ENCODE measurements at regions not wholly inside any gene's neighbourhood (a gene's known extent, or its start where the extent isn't known, plus 50 kb on each side); places are given as distances from the start of the nearest gene placed in this dataset.

DNA sequence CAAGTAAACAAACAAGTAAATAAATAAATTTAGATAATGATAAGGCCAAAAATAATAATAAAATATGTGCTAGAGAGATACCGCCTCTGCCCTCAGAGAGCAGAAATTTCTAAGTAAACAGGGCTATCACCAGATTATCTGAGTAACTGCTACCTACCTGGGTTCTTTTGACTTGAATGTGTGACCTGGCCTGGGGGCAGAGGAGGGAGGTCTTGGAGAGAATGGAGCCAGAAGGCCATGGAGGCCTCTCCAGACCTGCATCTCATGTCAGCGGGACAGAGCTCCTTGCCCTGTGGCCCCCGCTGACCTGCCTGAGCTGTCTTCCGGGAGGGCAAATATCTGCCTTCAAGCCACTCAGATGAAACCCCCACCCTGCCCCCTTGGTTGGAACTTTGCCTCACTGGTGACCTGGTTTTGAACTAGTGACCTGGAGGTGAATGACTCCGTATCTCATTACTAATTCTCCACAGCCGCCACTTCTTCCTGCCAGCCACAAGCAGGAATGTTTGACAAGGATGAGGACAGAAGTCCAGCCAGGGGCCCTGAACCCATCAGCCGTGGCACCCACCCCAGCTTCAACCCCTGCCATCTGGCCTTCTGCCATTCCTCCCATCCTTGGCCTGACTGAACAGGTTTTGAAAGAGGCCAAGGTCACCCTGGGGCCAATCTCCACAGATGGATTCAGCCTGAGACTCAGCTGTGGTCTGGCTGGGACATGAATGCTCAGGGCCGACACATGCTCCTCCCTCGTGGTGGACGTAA is 86.8 kb upstream of the PARP11 start:
- POLR2A ChIA-PET (ENCODE audit: unreplicated experiment): no interaction called here
- no peak for TF ChIP-seq EZH2 (IDR thresholded peaks at IDR 0.05; ENCODE audit: low read depth)
- TF ChIP-seq, protein P1, sequence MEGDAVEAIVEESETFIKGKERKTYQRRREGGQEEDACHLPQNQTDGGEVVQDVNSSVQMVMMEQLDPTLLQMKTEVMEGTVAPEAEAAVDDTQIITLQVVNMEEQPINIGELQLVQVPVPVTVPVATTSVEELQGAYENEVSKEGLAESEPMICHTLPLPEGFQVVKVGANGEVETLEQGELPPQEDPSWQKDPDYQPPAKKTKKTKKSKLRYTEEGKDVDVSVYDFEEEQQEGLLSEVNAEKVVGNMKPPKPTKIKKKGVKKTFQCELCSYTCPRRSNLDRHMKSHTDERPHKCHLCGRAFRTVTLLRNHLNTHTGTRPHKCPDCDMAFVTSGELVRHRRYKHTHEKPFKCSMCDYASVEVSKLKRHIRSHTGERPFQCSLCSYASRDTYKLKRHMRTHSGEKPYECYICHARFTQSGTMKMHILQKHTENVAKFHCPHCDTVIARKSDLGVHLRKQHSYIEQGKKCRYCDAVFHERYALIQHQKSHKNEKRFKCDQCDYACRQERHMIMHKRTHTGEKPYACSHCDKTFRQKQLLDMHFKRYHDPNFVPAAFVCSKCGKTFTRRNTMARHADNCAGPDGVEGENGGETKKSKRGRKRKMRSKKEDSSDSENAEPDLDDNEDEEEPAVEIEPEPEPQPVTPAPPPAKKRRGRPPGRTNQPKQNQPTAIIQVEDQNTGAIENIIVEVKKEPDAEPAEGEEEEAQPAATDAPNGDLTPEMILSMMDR (conservative IDR thresholded peaks at IDR 0.05): no peak

DNA sequence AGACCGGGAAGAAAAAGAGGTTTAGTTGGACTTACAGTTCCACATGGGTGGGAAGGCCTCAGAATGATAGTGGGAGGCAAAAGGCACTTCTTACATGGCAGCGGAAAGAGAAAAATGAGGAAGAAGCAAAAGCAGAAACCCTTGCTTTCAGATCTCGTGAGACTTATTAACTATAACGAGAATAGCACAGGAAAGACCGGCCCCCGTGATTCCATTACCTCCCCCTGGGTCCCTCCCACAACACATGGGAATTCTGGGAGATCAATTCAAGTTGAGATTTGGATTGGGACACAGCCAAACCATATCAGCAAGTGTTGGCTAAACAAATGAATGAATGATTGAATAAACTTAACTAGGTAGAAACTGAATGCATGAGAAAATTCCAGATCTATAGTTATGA is 85.3 kb upstream of the PARP11 start:
- ChIA-PET POLR2A (ENCODE audit: unreplicated experiment) (no interaction called here), CTCF (no interaction called here)
- no peaks in the 10 kb centered on the region for H3K79me2 ChIP-seq (ENCODE audit: low read depth)
- H3F3A ChIP-seq (ENCODE audit: insufficient read depth, low read depth): no peaks in the 10 kb centered on the region
- no peak overlapping the region for H3K4me2 ChIP-seq
- no peak for DNase-seq
- H3K9me3 ChIP-seq (ENCODE audit: insufficient read depth, low read depth): no peaks in the 10 kb centered on the region
- no peaks in the 10 kb centered on the region for H3K36me3 ChIP-seq (ENCODE audit: low read depth)
- peaks cover 90% of the 10 kb centered on the region for H3K27me3 ChIP-seq (ENCODE audit: insufficient read depth, low read depth)
- H3K4me1 ChIP-seq (replicated peaks; ENCODE audit: insufficient read depth): no peaks in the 10 kb centered on the region
- 0 out of 2 replicates have a peak, but pooled peaks cover 2% of the 10 kb centered on the region for H3K9me2 ChIP-seq (ENCODE audit: insufficient read depth)
- no peak overlapping the region for H3K27ac ChIP-seq
- no peak overlapping the region for H3K4me3 ChIP-seq
- H4K20me1 ChIP-seq (ENCODE audit: insufficient read depth): no peaks in the 10 kb centered on the region
- intact Hi-C loops (cut with micrococcal nuclease; ENCODE audit: unreplicated experiment): no loop called here
- no TSS peak for BruUV-seq (replicated peaks)
- H2AFZ ChIP-seq: no peak overlapping the region
- TF ChIP-seq, protein P1 (conservative IDR thresholded peaks at IDR 0.05): no peak
- 0 out of 2 replicates have a peak, but pooled peaks have one; percentile 75 for TF ChIP-seq EZH2 (IDR thresholded peaks at IDR 0.05; ENCODE audit: low read depth)

More for the DNA sequence above, 86.8 kb upstream of the PARP11 start:
- Histone ChIP-seq H4K20me1 (ENCODE audit: insufficient read depth) (no peaks in the 10 kb centered on the region; the same call in 1 of the 2 replicates), H3K4me3 (no peak overlapping the region), H3K9me3 (ENCODE audit: insufficient read depth, low read depth) (no peaks in the 10 kb centered on the region), H3K9me2 (ENCODE audit: insufficient read depth) (no peaks in the 10 kb centered on the region), H3K27ac (no peak overlapping the region), H3K4me2 (no peak overlapping the region), H2AFZ (no peak overlapping the region), H3F3A (ENCODE audit: insufficient read depth, low read depth) (no peaks in the 10 kb centered on the region), H3K27me3 (ENCODE audit: insufficient read depth, low read depth) (peaks cover 89% of the 10 kb centered on the region), H3K79me2 (ENCODE audit: low read depth) (no peaks in the 10 kb centered on the region), H3K4me1 (replicated peaks; ENCODE audit: insufficient read depth) (no peaks in the 10 kb centered on the region), H3K36me3 (ENCODE audit: low read depth) (no peaks in the 10 kb centered on the region)
- CTCF ChIA-PET: no interaction called here
- DNase-seq: no peak
- intact Hi-C loops (cut with micrococcal nuclease; ENCODE audit: unreplicated experiment): no loop called here
- BruUV-seq (replicated peaks): no TSS peak

DNA sequence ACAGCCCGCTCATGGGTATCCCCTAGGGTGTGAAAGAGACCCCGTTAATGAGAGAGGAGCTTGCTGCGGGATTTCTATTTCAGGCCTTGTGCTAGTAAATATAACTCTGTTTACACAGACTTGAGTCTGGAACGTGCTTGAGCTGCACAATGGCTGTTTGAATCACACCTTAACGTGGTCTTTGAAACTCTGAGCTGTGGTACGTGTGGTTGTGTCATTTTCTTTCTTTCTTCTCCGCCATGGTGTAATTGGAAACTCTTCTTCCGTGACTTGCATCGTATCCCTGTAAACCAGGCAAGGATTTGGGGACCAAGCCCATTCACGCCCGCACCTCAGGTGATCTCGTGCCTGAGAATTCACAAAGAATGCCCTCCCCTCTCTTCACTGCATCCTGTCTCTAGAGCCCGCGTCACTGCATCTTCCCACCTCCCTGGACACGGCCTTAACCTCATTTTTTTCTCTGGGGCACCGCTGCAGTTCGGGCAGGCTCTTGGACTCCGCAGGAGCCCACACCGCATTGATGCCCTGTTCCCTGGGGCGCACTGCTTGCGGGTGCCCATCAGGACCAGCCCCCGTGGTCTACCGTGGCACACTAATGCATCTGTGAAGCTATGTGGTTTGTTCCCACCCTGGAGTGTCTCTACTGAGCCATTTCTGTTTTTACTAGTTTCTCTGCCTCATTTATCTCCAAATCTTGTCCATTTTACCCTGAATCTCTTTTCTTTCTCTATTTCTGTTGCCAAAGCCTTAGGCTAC is 78.4 kb upstream of the PARP11 start:
- H3K27ac ChIP-seq: no peak overlapping the region
- H3K79me2 ChIP-seq (ENCODE audit: low read depth): no peaks in the 10 kb centered on the region
- H4K20me1 ChIP-seq (ENCODE audit: insufficient read depth): no peaks in the 10 kb centered on the region
- H3F3A ChIP-seq (ENCODE audit: insufficient read depth, low read depth): no peaks in the 10 kb centered on the region
- ChIA-PET POLR2A (ENCODE audit: unreplicated experiment) (no interaction called here), CTCF (no interaction called here)
- H3K4me3 ChIP-seq: no peak overlapping the region
- H3K36me3 ChIP-seq (ENCODE audit: low read depth): no peaks in the 10 kb centered on the region
- TF ChIP-seq, protein P1 (conservative IDR thresholded peaks at IDR 0.05): no peak
- no peak for TF ChIP-seq EZH2 (IDR thresholded peaks at IDR 0.05; ENCODE audit: low read depth)
- H2AFZ ChIP-seq: no peak overlapping the region
- intact Hi-C loops (cut with micrococcal nuclease; ENCODE audit: unreplicated experiment): no loop called here
- DNase-seq: no peak
- BruUV-seq (replicated peaks): no TSS peak
- 0 out of 2 replicates have a peak, but pooled peaks cover 2% of the 10 kb centered on the region for H3K9me2 ChIP-seq (ENCODE audit: insufficient read depth)
- no peaks in the 10 kb centered on the region for H3K9me3 ChIP-seq (ENCODE audit: insufficient read depth, low read depth)
- H3K4me2 ChIP-seq: no peak overlapping the region
- H3K27me3 ChIP-seq (ENCODE audit: insufficient read depth, low read depth): peaks cover 72% of the 10 kb centered on the region
- H3K4me1 ChIP-seq (replicated peaks; ENCODE audit: insufficient read depth): no peaks in the 10 kb centered on the region

Measured in PC-9 (cell line).